ENCODE measurements at regions not wholly inside any gene's neighbourhood (a gene's known extent, or its start where the extent isn't known, plus 50 kb on each side); places are given as distances from the start of the nearest gene placed in this dataset.

DNA sequence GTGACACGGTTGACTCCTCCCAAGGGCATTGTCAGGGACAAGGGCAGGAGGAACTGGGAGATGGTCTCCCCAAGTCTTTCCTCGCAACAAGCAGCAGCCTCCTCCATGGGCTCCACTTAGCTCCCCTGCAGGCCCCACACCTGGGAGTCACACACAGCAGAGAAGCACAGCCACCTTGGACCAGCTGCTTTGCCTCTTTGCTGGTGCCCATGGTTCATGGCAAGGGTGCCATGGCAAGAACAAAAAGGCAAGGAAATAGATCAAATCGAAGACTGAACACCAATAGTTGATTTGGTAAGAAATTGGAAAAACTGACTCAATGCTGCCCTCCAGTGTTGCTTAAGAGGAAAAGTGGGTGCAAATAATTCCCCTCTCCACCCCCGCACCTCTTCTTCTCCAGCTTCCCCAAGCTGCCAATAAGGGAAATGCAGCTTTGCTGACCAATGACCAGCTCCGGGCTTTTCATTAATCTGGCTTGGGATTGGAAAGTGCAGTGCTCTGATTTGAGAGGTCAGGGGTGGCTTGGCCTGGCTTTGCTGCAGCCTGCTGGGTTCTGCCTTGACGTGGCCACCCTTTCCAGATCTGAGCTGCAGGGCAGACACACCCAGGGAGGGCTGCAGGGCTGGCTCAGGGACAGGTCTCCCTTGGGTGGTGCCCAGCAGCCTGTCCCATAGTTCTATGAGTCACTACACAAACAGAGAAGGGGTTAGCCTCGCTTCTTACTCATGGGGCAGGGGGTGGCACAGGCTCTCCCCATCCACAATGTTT, 162.0 kb downstream of the KLF13 start:
- Mint-ChIP-seq H3K36me3 (ENCODE audit: low read depth) (peaks cover 5% of the 10 kb centered on the region), H3K27ac (no peak overlapping the region), H3K27me3 (peaks cover 8% of the 10 kb centered on the region), H3K9me3 (peaks cover 13% of the 10 kb centered on the region), H3K4me1 (peaks cover 22% of the 10 kb centered on the region), H3K4me3 (no peak overlapping the region)
- ChIA-PET POLR2A (interaction anchor here (0.6 to 4.4 kb wide), 13 partner anchors 50 to 273 kb away, joined by 3 to 46 read pairs (median 6); partner anchors contain the start of gene KLF13), CTCF (interaction anchor here (0.7 to 5.5 kb wide), 49 partner anchors 9 to 844 kb away, joined by 3 to 226 read pairs (median 4); partner anchors contain the start of gene KLF13)
- intact Hi-C loops (cut with micrococcal nuclease): loop anchor here (1.0 to 10.0 kb wide), 12 partner anchors 46 to 584 kb away; partner anchors contain the start of genes FAN1 and KLF13
- TF ChIP-seq, protein P1, sequence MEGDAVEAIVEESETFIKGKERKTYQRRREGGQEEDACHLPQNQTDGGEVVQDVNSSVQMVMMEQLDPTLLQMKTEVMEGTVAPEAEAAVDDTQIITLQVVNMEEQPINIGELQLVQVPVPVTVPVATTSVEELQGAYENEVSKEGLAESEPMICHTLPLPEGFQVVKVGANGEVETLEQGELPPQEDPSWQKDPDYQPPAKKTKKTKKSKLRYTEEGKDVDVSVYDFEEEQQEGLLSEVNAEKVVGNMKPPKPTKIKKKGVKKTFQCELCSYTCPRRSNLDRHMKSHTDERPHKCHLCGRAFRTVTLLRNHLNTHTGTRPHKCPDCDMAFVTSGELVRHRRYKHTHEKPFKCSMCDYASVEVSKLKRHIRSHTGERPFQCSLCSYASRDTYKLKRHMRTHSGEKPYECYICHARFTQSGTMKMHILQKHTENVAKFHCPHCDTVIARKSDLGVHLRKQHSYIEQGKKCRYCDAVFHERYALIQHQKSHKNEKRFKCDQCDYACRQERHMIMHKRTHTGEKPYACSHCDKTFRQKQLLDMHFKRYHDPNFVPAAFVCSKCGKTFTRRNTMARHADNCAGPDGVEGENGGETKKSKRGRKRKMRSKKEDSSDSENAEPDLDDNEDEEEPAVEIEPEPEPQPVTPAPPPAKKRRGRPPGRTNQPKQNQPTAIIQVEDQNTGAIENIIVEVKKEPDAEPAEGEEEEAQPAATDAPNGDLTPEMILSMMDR (IDR thresholded peaks at IDR 0.05): peak; percentile 24
- peak; percentile 69 for ATAC-seq (ENCODE audit: low read depth)
- DNase-seq: no peak

DNA sequence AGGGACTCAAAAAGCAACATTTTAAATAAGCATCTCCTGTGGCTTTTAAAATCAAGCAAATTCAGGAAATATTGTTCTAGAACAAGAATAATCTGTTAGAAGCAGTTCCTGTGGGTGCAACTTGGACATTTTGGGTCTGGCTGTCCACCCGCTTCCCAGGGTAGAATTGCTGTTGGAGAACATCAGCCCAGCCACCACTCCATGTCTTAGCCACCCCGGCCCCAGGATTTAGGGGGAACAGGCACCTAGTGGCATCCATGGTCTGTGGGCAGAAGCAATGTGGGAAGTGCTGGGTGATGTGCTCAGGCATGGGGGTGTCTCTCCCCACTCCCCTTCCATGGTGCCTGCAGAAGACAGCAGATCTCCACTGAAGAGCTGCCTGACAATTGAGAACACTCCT, 162.6 kb downstream of the KLF13 start:
- peaks cover 7% of the 10 kb centered on the region for H3K27me3 Mint-ChIP-seq
- ChIA-PET CTCF (interaction anchor here (0.7 to 5.5 kb wide), 40 partner anchors 13 to 545 kb away, joined by 3 to 226 read pairs (median 5); partner anchors contain the start of gene KLF13), POLR2A (interaction anchor here (0.9 to 4.4 kb wide), 9 partner anchors 51 to 274 kb away, joined by 3 to 46 read pairs (median 10); partner anchors contain the start of gene KLF13)
- H3K9me3 Mint-ChIP-seq: peaks cover 18% of the 10 kb centered on the region
- no peak for DNase-seq
- no peak overlapping the region for H3K4me3 Mint-ChIP-seq
- intact Hi-C loops (cut with micrococcal nuclease): loop anchor here (2.0 to 10.0 kb wide), 4 partner anchors 46 to 584 kb away; partner anchors contain the start of gene FAN1
- ATAC-seq (ENCODE audit: low read depth): no peak
- TF ChIP-seq, protein P1 (IDR thresholded peaks at IDR 0.05): no peak
- H3K27ac Mint-ChIP-seq: no peak overlapping the region
- peaks cover 19% of the 10 kb centered on the region for H3K4me1 Mint-ChIP-seq
- peaks cover 5% of the 10 kb centered on the region for H3K36me3 Mint-ChIP-seq (ENCODE audit: low read depth)

DNA sequence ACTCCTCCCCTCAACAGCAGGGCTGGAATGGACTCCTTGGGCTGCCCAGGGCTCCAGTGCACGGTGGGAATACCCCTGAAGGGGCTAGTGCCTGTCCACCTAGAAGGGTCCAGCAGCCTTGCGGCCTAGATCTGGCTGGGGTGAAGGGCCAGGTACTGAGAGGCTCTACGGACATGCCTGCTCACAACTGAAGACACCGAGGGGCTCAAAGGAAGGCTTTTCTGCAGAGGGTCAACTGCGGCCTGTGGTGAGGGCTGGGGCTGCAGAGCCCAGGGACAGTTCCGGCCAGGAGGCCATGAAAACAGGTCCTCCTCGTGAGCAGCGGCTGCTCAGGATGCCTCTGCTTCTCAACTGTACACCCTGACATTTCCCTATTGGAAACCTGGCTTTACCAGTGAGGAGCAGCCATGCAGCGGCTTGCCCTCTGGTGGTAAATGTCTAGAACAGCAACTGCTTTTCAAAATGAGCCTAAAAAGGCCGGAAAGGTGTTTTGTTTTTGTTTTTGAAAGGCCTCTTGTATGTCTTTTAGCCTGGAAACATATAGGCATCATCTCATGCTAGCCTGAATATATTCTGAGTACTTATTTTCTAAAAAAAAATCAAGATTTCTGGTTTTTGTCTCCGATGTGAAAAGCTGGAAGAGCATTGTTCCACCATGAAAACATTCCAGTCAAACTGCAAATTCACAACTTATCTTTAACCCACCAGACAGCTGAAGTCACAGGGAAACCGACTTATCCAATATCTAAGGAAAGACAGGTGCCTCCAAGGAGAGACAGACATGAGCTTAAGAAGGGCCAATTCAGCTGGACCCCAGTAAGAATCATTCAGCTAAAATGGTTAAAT, 163.4 kb downstream of the KLF13 start:
- TF ChIP-seq, protein P1 (IDR thresholded peaks at IDR 0.05): peak; percentile 49
- Mint-ChIP-seq H3K27ac (no peak overlapping the region), H3K4me1 (peaks cover 16% of the 10 kb centered on the region), H3K9me3 (peaks cover 18% of the 10 kb centered on the region), H3K36me3 (ENCODE audit: low read depth) (peaks cover 5% of the 10 kb centered on the region), H3K27me3 (no peaks in the 10 kb centered on the region), H3K4me3 (no peak overlapping the region)
- ChIA-PET CTCF (interaction anchor here (0.7 to 5.5 kb wide), 26 partner anchors 14 to 828 kb away, joined by 3 to 226 read pairs (median 4); no protein-coding TSS in a partner anchor), POLR2A (interaction anchor here (0.8 to 4.4 kb wide), 5 partner anchors 51 to 289 kb away, joined by 3 to 46 read pairs (median 3); partner anchors contain the start of gene KLF13)
- DNase-seq (no peak), ATAC-seq (ENCODE audit: low read depth) (peak; percentile 38)
- intact Hi-C loops (cut with micrococcal nuclease): loop anchor here (2.0 to 10.0 kb wide), 5 partner anchors 47 to 829 kb away; partner anchors contain the start of gene FAN1

DNA sequence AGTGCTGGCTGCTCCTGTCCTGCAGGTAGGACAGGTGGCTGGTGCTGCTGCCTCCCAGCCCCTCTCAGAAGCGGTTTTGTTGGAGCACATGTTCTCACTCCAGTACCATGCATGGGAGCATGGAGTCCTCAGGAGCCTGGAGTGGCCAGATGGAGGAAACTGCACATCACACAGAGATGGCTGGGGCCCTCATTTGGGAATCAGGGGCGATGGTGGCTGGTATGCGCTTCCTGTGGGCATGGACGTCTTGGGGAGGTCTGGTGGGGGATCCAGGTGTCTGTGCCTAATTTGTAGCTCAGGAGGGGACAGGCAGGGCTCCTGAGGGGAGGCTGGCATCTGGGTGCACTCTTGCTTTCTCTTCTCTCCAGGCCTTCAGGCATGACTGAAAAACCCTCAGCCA, 168.2 kb downstream of the KLF13 start:
- no peaks in the 10 kb centered on the region for H3K4me1 Mint-ChIP-seq
- no peak for DNase-seq
- ATAC-seq (ENCODE audit: low read depth): no peak
- peaks cover 5% of the 10 kb centered on the region for H3K36me3 Mint-ChIP-seq (ENCODE audit: low read depth)
- POLR2A ChIA-PET: interaction anchor here (0.6 kb wide), 1 partner anchor 46 kb away, joined by 3 read pairs; no protein-coding TSS in a partner anchor
- TF ChIP-seq, protein P1 (IDR thresholded peaks at IDR 0.05): no peak
- peaks cover 3% of the 10 kb centered on the region for H3K27me3 Mint-ChIP-seq
- H3K9me3 Mint-ChIP-seq: peaks cover 18% of the 10 kb centered on the region
- intact Hi-C loops (cut with micrococcal nuclease): no loop called here
- H3K4me3 Mint-ChIP-seq: no peak overlapping the region
- CTCF ChIA-PET: interaction anchor here (0.9 to 1.5 kb wide), 2 partner anchors 55 to 59 kb away, joined by 3 to 5 read pairs; no protein-coding TSS in a partner anchor
- no peak overlapping the region for H3K27ac Mint-ChIP-seq

Data from activated B cell treated with CpG ODN at 0.5 μM for 24 hours (primary cell).